Caco-2 (cell line): ENCODE measurements at regions not wholly inside any gene's neighbourhood (a gene's known extent, or its start where the extent isn't known, plus 50 kb on each side); places are given as distances from the start of the nearest gene placed in this dataset.

ENCODE experiments used
- BruUV-seq: library from RNA; stranded (reverse); fragments of 400-500 nt; replicated peaks from 2 replicates; lab custom pipeline; 2021; lab: Mats Ljungman, UMichigan
- CTCF ChIA-PET: fragments of 300-600 bp; sonication (Branson Sonifier 250); formaldehyde crosslinking; loops from one replicate; lab custom pipeline; 2022; ENCODE audit warnings: antibody characterized with exemption; lab: Charles Lee
- POLR2A ChIA-PET: fragments of 300-600 bp; sonication (Branson Sonifier 250); formaldehyde crosslinking; loops from one replicate; lab custom pipeline; 2022; ENCODE audit warnings: antibody characterized with exemption; lab: Charles Lee
- DNase-seq, 2 experiments: peaks; one replicate each; pipeline versions ENCODE4 v3.0.0 to v3.0.0-alpha.2; 2020 to 2022
- H3K27me3 ChIP-seq: replicated peaks from 2 replicates; pipeline ENCODE4 v1.6.0; 2011; ENCODE audit warnings: low read length; ENCODE audit not compliant: control insufficient read depth, insufficient read depth
- H3K36me3 ChIP-seq: 2 replicates; pipeline ENCODE4 v1.5.1; 2011; ENCODE audit warnings: low read length; ENCODE audit not compliant: control insufficient read depth, insufficient read depth
- H3K4me1 ChIP-seq: fragments of 250-450 bp; sonication (Bioruptor Pico); 2 replicates; pipeline ENCODE4 v1.5.1; 2020; ENCODE audit warnings: mild to moderate bottlenecking
- H3K4me3 ChIP-seq: 2 replicates; pipeline ENCODE4 v1.5.1; 2011; ENCODE audit warnings: low read depth, mild to moderate bottlenecking, control low read depth, low read length
- H3K9me3 ChIP-seq: fragments of 250-450 bp; sonication (Bioruptor Pico); 2 replicates; pipeline ENCODE4 v1.5.1; 2020; ENCODE audit warnings: mild to moderate bottlenecking, moderate library complexity
- H3K27ac Mint-ChIP-seq: one replicate; pipeline ENCODE4 v1.8.0; 2022; ENCODE audit warnings: mixed read lengths; ENCODE audit not compliant: unreplicated experiment
- H3K27me3 Mint-ChIP-seq: one replicate; pipeline ENCODE4 v1.8.0; 2022; ENCODE audit warnings: mixed read lengths; ENCODE audit not compliant: insufficient read depth, unreplicated experiment
- H3K36me3 Mint-ChIP-seq: one replicate; pipeline ENCODE4 v1.8.0; 2022; ENCODE audit warnings: mild to moderate bottlenecking, mixed read lengths; ENCODE audit not compliant: insufficient read depth, unreplicated experiment
- H3K4me1 Mint-ChIP-seq: one replicate; pipeline ENCODE4 v1.8.0; 2022; ENCODE audit warnings: low read depth, mixed read lengths; ENCODE audit not compliant: unreplicated experiment
- H3K4me3 Mint-ChIP-seq: one replicate; pipeline ENCODE4 v1.8.0; 2022; ENCODE audit warnings: mild to moderate bottlenecking, moderate library complexity, mixed read lengths; ENCODE audit not compliant: unreplicated experiment
- H3K9me3 Mint-ChIP-seq: one replicate; pipeline ENCODE4 v1.8.0; 2022; ENCODE audit warnings: mixed read lengths; ENCODE audit not compliant: unreplicated experiment
- CTCF ChIP-seq, 2 experiments: fragments of 200-600 bp in 1 of 2; IDR thresholded peaks; 1 replicate in 1 of 2; 2 replicates in 1 of 2; pipeline versions ENCODE4 v1.5.1 to v1.8.0; 2011 to 2022; ENCODE audit warnings: antibody characterized with exemption in 1 of 2, control low read depth in 1 of 2, inconsistent platforms in 1 of 2, low read depth in 1 of 2, low read length in 1 of 2, mild to moderate bottlenecking in 1 of 2, moderate library complexity in 1 of 2; ENCODE audit not compliant: insufficient read depth in 1 of 2, severe bottlenecking in 1 of 2, unreplicated experiment in 1 of 2
- intact Hi-C: fragments of 100-400 bp; cut with micrococcal nuclease; formaldehyde crosslinking; loops from one replicate; pipeline ENCODE4 v1.10.0; 2022; ENCODE audit not compliant: unreplicated experiment

- no peak overlapping the region for H3K4me3 Mint-ChIP-seq
- peaks cover 33% of the 10 kb centered on the region for H3K9me3 Mint-ChIP-seq
- no peaks in the 10 kb centered on the region for H3K4me1 ChIP-seq
- H3K27me3 Mint-ChIP-seq, result no peaks in the 10 kb centered on the region
- intact Hi-C loops, result no loop called here
- H3K9me3 ChIP-seq, result peaks cover 13% of the 10 kb centered on the region
- ChIA-PET POLR2A (no interaction called here), CTCF (no interaction called here)
- no peak for DNase-seq
- no TSS peak for BruUV-seq
- H3K4me3 ChIP-seq, result no peak overlapping the region
- peaks cover 6% of the 10 kb centered on the region for H3K4me1 Mint-ChIP-seq
- H3K36me3 ChIP-seq, result no peaks in the 10 kb centered on the region
- no peaks in the 10 kb centered on the region for H3K36me3 Mint-ChIP-seq
- TF ChIP-seq CTCF (IDR thresholded peaks at IDR 0.05; ENCODE audit: insufficient read depth in 1 of 2, low read depth in 1 of 2, low read length in 1 of 2, severe bottlenecking in 1 of 2, unreplicated experiment in 1 of 2), result no peak
- no peaks in the 10 kb centered on the region for H3K27me3 ChIP-seq
- H3K27ac Mint-ChIP-seq, result no peak overlapping the region
Measured at GRCh38 chr6:47426524-47427302, 50.9 kb upstream of the CD2AP start.

GRCh38 chr6:47427680-47428079, 49.9 kb upstream of the CD2AP start:
- TF ChIP-seq CTCF (IDR thresholded peaks at IDR 0.05; ENCODE audit: insufficient read depth in 1 of 2, low read depth in 1 of 2, low read length in 1 of 2, severe bottlenecking in 1 of 2, unreplicated experiment in 1 of 2), result no peak
- no peak overlapping the region for H3K4me3 ChIP-seq
- ChIA-PET CTCF (no interaction called here), POLR2A (no interaction called here)
- H3K27ac Mint-ChIP-seq, result no peak overlapping the region
- intact Hi-C loops, result no loop called here
- H3K9me3 ChIP-seq, result peaks cover 13% of the 10 kb centered on the region
- H3K4me1 ChIP-seq, result no peaks in the 10 kb centered on the region
- no peaks in the 10 kb centered on the region for H3K36me3 ChIP-seq
- no peak for DNase-seq
- no TSS peak for BruUV-seq
- H3K4me1 Mint-ChIP-seq, result no peaks in the 10 kb centered on the region
- H3K4me3 Mint-ChIP-seq, result no peak overlapping the region
- no peaks in the 10 kb centered on the region for H3K27me3 ChIP-seq
- H3K27me3 Mint-ChIP-seq, result no peaks in the 10 kb centered on the region
- no peaks in the 10 kb centered on the region for H3K36me3 Mint-ChIP-seq
- peaks cover 33% of the 10 kb centered on the region for H3K9me3 Mint-ChIP-seq
